ENCODE measurements at regions not wholly inside any gene's neighbourhood (a gene's known extent, or its start where the extent isn't known, plus 50 kb on each side); places are given as distances from the start of the nearest gene placed in this dataset.

- Histone ChIP-seq H3K36me3 (ENCODE audit: insufficient read depth) (no peaks in the 10 kb centered on the region), H3F3A (replicated peaks; ENCODE audit: low read depth) (peaks cover 8% of the 10 kb centered on the region; the same call in 1 of the 2 replicates), H3K4me3 (no peak overlapping the region), H3K79me2 (replicated peaks; ENCODE audit: insufficient read depth) (no peaks in the 10 kb centered on the region), H4K20me1 (replicated peaks; ENCODE audit: insufficient read depth) (no peaks in the 10 kb centered on the region), H3K27ac (ENCODE audit: low read depth) (no peak overlapping the region), H3K4me1 (ENCODE audit: insufficient read depth) (peaks cover 31% of the 10 kb centered on the region), H3K4me2 (no peak overlapping the region), H3K9me2 (ENCODE audit: insufficient read depth) (peaks cover 19% of the 10 kb centered on the region), H3K27me3 (ENCODE audit: insufficient read depth) (no peaks in the 10 kb centered on the region), H2AFZ (no peak overlapping the region)
- H3K4me1 Mint-ChIP-seq = peaks cover 42% of the 10 kb centered on the region
- peaks cover 3% of the 10 kb centered on the region for H3K27me3 Mint-ChIP-seq (ENCODE audit: insufficient read depth, low read depth, poor library complexity)
- no peak for DNase-seq (ENCODE audit: low spot score)
- peaks cover 20% of the 10 kb centered on the region for H3K36me3 Mint-ChIP-seq (ENCODE audit: low read depth)
- H3K9me3 Mint-ChIP-seq = peaks cover 9% of the 10 kb centered on the region; the same call in 2 of the 3 replicates
- no peak overlapping the region for H3K27ac Mint-ChIP-seq
- no peak overlapping the region for H3K4me3 Mint-ChIP-seq
- ATAC-seq = no peak
- no peak for TF ChIP-seq EZH2phosphoT487 (IDR thresholded peaks at IDR 0.05; ENCODE audit: unreplicated experiment)
- no peak for TF ChIP-seq ZNF114 (CRISPR knock-in tag; IDR thresholded peaks at IDR 0.05)
- TF ChIP-seq, protein P1, sequence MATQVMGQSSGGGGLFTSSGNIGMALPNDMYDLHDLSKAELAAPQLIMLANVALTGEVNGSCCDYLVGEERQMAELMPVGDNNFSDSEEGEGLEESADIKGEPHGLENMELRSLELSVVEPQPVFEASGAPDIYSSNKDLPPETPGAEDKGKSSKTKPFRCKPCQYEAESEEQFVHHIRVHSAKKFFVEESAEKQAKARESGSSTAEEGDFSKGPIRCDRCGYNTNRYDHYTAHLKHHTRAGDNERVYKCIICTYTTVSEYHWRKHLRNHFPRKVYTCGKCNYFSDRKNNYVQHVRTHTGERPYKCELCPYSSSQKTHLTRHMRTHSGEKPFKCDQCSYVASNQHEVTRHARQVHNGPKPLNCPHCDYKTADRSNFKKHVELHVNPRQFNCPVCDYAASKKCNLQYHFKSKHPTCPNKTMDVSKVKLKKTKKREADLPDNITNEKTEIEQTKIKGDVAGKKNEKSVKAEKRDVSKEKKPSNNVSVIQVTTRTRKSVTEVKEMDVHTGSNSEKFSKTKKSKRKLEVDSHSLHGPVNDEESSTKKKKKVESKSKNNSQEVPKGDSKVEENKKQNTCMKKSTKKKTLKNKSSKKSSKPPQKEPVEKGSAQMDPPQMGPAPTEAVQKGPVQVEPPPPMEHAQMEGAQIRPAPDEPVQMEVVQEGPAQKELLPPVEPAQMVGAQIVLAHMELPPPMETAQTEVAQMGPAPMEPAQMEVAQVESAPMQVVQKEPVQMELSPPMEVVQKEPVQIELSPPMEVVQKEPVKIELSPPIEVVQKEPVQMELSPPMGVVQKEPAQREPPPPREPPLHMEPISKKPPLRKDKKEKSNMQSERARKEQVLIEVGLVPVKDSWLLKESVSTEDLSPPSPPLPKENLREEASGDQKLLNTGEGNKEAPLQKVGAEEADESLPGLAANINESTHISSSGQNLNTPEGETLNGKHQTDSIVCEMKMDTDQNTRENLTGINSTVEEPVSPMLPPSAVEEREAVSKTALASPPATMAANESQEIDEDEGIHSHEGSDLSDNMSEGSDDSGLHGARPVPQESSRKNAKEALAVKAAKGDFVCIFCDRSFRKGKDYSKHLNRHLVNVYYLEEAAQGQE (IDR thresholded peaks at IDR 0.05; ENCODE audit: unreplicated experiment) = no peak
- no peak for TF ChIP-seq POLR2AphosphoS5 (IDR thresholded peaks at IDR 0.05; ENCODE audit: low read depth)
- no peak for TF ChIP-seq STAT1 (IDR thresholded peaks at IDR 0.05; ENCODE audit: unreplicated experiment)
- TF ChIP-seq, protein P2, sequence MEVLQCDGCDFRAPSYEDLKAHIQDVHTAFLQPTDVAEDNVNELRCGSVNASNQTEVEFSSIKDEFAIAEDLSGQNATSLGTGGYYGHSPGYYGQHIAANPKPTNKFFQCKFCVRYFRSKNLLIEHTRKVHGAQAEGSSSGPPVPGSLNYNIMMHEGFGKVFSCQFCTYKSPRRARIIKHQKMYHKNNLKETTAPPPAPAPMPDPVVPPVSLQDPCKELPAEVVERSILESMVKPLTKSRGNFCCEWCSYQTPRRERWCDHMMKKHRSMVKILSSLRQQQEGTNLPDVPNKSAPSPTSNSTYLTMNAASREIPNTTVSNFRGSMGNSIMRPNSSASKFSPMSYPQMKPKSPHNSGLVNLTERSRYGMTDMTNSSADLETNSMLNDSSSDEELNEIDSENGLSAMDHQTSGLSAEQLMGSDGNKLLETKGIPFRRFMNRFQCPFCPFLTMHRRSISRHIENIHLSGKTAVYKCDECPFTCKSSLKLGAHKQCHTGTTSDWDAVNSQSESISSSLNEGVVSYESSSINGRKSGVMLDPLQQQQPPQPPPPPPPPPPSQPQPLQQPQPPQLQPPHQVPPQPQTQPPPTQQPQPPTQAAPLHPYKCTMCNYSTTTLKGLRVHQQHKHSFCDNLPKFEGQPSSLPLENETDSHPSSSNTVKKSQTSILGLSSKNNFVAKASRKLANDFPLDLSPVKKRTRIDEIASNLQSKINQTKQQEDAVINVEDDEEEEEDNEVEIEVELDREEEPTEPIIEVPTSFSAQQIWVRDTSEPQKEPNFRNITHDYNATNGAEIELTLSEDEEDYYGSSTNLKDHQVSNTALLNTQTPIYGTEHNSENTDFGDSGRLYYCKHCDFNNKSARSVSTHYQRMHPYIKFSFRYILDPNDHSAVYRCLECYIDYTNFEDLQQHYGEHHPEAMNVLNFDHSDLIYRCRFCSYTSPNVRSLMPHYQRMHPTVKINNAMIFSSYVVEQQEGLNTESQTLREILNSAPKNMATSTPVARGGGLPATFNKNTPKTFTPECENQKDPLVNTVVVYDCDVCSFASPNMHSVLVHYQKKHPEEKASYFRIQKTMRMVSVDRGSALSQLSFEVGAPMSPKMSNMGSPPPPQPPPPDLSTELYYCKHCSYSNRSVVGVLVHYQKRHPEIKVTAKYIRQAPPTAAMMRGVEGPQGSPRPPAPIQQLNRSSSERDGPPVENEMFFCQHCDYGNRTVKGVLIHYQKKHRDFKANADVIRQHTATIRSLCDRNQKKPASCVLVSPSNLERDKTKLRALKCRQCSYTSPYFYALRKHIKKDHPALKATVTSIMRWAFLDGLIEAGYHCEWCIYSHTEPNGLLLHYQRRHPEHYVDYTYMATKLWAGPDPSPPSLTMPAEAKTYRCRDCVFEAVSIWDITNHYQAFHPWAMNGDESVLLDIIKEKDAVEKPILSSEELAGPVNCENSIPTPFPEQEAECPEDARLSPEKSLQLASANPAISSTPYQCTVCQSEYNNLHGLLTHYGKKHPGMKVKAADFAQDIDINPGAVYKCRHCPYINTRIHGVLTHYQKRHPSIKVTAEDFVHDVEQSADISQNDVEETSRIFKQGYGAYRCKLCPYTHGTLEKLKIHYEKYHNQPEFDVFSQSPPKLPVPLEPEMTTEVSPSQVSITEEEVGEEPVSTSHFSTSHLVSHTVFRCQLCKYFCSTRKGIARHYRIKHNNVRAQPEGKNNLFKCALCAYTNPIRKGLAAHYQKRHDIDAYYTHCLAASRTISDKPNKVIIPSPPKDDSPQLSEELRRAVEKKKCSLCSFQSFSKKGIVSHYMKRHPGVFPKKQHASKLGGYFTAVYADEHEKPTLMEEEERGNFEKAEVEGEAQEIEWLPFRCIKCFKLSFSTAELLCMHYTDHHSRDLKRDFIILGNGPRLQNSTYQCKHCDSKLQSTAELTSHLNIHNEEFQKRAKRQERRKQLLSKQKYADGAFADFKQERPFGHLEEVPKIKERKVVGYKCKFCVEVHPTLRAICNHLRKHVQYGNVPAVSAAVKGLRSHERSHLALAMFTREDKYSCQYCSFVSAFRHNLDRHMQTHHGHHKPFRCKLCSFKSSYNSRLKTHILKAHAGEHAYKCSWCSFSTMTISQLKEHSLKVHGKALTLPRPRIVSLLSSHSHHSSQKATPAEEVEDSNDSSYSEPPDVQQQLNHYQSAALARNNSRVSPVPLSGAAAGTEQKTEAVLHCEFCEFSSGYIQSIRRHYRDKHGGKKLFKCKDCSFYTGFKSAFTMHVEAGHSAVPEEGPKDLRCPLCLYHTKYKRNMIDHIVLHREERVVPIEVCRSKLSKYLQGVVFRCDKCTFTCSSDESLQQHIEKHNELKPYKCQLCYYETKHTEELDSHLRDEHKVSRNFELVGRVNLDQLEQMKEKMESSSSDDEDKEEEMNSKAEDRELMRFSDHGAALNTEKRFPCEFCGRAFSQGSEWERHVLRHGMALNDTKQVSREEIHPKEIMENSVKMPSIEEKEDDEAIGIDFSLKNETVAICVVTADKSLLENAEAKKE (CRISPR knock-in tag; IDR thresholded peaks at IDR 0.05) = no peak
- no peak for TF ChIP-seq CTCF (conservative IDR thresholded peaks at IDR 0.05; ENCODE audit: low read depth in 2 of 2)
- no peak for TF ChIP-seq NANOG (IDR thresholded peaks at IDR 0.05; ENCODE audit: borderline replicate concordance)
- TF ChIP-seq JUNB (IDR thresholded peaks at IDR 0.05; ENCODE audit: unreplicated experiment) = no peak
Measured at GRCh38 chr2:124999906-125000305, 974.8 kb downstream of the CNTNAP5 start.
